GM12878 (cell line): ENCODE measurements at regions not wholly inside any gene's neighbourhood (a gene's known extent, or its start where the extent isn't known, plus 50 kb on each side); places are given as distances from the start of the nearest gene placed in this dataset.

Experiments used
- BACH1 ChIP-seq: fragments of 450-650 bp; IDR thresholded peaks from 2 replicates; pipeline ENCODE4 v1.6.1; 2017; ENCODE audit warnings: mild to moderate bottlenecking, borderline replicate concordance
- GABPA ChIP-seq: IDR thresholded peaks from 2 replicates; pipeline ENCODE4 v1.6.1; 2014; ENCODE audit warnings: antibody characterized with exemption, low read depth, mild to moderate bottlenecking, inconsistent platforms
- TF ChIP-seq, protein P1 (sequence below): IDR thresholded peaks from 2 replicates; pipeline ENCODE4 v1.6.1; 2011; ENCODE audit warnings: low read depth, low read length, improper control_type of control experiment, borderline replicate concordance

DNA sequence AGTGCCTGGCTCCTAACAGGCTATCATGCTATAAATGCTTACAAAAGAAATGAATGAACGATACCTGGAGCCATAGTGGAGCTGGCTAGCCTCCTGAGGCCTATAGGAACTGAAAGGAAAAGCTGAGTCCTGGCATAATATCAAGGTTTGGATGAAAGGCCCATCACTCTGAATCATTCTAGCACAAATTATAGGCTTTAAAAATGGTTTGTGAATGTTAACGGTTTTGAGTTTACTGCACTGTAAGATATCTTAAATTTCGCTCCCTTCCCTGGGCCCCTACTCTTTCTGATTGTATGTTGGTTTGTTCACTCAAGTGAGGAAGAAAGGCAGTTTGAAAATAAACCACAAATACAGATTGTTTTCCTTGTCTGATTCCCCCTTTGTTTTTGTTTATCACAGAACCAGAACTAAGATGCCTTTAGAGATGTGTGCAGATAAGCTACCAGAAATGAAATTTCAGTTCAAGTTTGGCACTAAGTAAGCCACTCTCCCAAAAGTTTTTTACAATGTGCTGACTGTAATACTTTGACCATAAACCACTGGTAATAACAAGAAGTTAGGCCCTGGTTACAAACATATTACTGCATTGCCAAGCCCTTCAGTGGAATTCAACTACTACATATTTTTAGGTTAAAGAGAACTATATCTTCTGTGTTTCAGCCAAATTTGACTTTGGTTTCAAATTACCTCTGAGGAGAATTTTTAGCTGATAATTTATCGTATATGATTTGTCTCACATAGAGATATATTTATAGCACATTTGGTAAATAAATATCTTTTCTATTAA, 89.5 kb downstream of the ALX1 start:
- TF ChIP-seq BACH1, result no peak
- TF ChIP-seq, protein P1, sequence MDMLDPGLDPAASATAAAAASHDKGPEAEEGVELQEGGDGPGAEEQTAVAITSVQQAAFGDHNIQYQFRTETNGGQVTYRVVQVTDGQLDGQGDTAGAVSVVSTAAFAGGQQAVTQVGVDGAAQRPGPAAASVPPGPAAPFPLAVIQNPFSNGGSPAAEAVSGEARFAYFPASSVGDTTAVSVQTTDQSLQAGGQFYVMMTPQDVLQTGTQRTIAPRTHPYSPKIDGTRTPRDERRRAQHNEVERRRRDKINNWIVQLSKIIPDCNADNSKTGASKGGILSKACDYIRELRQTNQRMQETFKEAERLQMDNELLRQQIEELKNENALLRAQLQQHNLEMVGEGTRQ, result no peak
- TF ChIP-seq GABPA, result no peak
